PFSK-1 (cell line): ENCODE measurements at regions not wholly inside any gene's neighbourhood (a gene's known extent, or its start where the extent isn't known, plus 50 kb on each side); places are given as distances from the start of the nearest gene placed in this dataset.

Experiments used
- POLR2AphosphoS5 ChIP-seq: IDR thresholded peaks from 2 replicates; pipeline ENCODE4 v1.6.1; 2012; ENCODE audit warnings: low read depth, mild to moderate bottlenecking, control low read depth, low read length, moderate library complexity
- TAF1 ChIP-seq: IDR thresholded peaks from 2 replicates; pipeline ENCODE4 v1.6.1; 2012; ENCODE audit warnings: low read length, control low read depth, borderline replicate concordance; ENCODE audit not compliant: insufficient read depth

DNA sequence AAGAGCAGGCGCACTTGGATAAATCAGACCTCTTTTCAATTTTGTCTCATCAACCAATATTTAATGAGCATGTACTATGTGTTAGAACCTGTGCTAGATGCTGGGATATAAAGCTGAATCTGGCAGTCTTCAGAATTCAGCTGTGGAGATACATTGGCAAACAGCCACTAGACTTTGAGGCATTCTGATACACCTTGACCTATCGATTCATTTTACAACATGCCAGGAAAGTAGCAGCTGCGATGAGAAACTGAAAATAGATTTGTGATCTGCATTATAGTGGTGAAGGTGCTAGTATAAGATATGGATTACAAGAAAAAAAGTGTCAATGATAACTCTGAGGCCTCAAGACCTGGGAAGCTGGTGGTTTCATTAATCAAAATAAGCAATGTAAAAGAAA lies 1338.1 kb upstream of the TENM4 start:
- TF ChIP-seq POLR2AphosphoS5 (no peak), TAF1 (no peak)
